ENCODE measurements at regions not wholly inside any gene's neighbourhood (a gene's known extent, or its start where the extent isn't known, plus 50 kb on each side); places are given as distances from the start of the nearest gene placed in this dataset.

DNA sequence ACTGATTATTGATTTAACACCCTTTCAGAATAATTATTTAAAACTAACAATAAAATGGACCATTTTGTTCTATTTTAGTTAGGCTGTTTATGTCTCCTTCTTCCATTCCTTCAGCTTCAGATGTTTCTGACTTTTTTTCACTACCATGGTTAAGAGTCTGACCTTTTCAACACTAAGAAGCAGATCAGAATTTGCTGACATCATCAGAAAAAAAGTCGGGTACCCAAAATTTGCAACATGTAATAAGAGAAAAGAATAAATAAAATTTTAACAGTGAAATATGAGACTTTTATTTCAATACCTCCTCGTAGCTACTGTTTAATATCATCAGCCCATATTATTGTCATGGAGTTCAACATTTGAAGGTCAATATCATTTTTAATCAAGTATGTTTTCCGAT is 1158.3 kb downstream of the RPIA start:
- TF ChIP-seq, protein P1, sequence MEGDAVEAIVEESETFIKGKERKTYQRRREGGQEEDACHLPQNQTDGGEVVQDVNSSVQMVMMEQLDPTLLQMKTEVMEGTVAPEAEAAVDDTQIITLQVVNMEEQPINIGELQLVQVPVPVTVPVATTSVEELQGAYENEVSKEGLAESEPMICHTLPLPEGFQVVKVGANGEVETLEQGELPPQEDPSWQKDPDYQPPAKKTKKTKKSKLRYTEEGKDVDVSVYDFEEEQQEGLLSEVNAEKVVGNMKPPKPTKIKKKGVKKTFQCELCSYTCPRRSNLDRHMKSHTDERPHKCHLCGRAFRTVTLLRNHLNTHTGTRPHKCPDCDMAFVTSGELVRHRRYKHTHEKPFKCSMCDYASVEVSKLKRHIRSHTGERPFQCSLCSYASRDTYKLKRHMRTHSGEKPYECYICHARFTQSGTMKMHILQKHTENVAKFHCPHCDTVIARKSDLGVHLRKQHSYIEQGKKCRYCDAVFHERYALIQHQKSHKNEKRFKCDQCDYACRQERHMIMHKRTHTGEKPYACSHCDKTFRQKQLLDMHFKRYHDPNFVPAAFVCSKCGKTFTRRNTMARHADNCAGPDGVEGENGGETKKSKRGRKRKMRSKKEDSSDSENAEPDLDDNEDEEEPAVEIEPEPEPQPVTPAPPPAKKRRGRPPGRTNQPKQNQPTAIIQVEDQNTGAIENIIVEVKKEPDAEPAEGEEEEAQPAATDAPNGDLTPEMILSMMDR (optimal IDR thresholded peaks at IDR 0.05 in 1 of 3, IDR thresholded peaks at IDR 0.05 in 1 of 3, conservative IDR thresholded peaks at IDR 0.05 in 1 of 3; ENCODE audit: extremely low read depth in 1 of 3, insufficient read depth in 2 of 3, low read length in 3 of 3): no peak
- TF ChIP-seq EZH2 (IDR thresholded peaks at IDR 0.05; ENCODE audit: low read length): no peak

All from keratinocyte (primary cell).